ENCODE measurements at regions not wholly inside any gene's neighbourhood (a gene's known extent, or its start where the extent isn't known, plus 50 kb on each side); places are given as distances from the start of the nearest gene placed in this dataset.

DNA sequence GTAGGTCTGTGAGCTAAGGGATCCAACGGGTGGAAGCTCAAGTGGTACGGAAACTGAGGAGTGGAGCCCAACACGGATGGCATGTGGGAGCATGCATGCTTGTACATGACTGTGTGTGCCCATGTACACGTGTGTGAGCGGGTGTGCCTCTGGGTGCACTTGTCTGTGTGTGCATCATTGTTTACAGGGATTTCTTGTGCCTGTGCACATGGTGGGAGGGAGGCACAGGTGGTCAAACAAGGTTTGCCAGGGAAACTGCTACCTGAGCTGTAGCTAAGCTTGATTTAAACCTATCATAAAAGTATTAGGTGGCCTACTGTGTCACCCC, 122.5 kb upstream of the MAMLD1 start:
- TF ChIP-seq TAF1 (IDR thresholded peaks at IDR 0.05; ENCODE audit: borderline replicate concordance, low read depth, low read length) (no peak), CTCF (IDR thresholded peaks at IDR 0.05) (no peak), REST (IDR thresholded peaks at IDR 0.05; ENCODE audit: low read depth, low read length) (no peak), EP300 (IDR thresholded peaks at IDR 0.05; ENCODE audit: borderline replicate concordance in 1 of 2, low read depth in 1 of 2, low read length in 1 of 2) (no peak), SIN3A (IDR thresholded peaks at IDR 0.05; ENCODE audit: borderline replicate concordance, low read depth, low read length) (no peak), POLR2AphosphoS5 (IDR thresholded peaks at IDR 0.05; ENCODE audit: low read depth, low read length) (no peak), MXI1 (IDR thresholded peaks at IDR 0.05; ENCODE audit: low read depth, low read length) (no peak), NFIC (IDR thresholded peaks at IDR 0.05; ENCODE audit: borderline replicate concordance) (no peak), TEAD4 (IDR thresholded peaks at IDR 0.05; ENCODE audit: borderline replicate concordance, insufficient read depth) (no peak), RAD21 (IDR thresholded peaks at IDR 0.05; ENCODE audit: low read length) (no peak), GABPA (IDR thresholded peaks at IDR 0.05; ENCODE audit: low read depth) (no peak), YY1 (IDR thresholded peaks at IDR 0.05; ENCODE audit: low read depth) (no peak)
- TF ChIP-seq, protein P1, sequence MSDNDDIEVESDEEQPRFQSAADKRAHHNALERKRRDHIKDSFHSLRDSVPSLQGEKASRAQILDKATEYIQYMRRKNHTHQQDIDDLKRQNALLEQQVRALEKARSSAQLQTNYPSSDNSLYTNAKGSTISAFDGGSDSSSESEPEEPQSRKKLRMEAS (IDR thresholded peaks at IDR 0.05; ENCODE audit: low read depth) = no peak
